Aorta (tissue), 5 donors: ENCODE measurements at regions not wholly inside any gene's neighbourhood (a gene's known extent, or its start where the extent isn't known, plus 50 kb on each side); places are given as distances from the start of the nearest gene placed in this dataset.

Experiments
- ATAC-seq: fragments of 200-7000 bp; cut with Tn5 transposase; one replicate; pipeline ENCODE4 v1.9.1; 2022; ENCODE audit warnings: moderate library complexity; ENCODE audit not compliant: low FRiP score
- DNase-seq, 2 donors: peaks; one replicate each; pipeline ENCODE4 v3.0.0-alpha.2; 2020
- H3K27ac ChIP-seq, 2 donors: one replicate each; pipeline ENCODE4 v1.5.1; 2013; ENCODE audit warnings: low read length in 2 of 2, mild to moderate bottlenecking in 2 of 2, moderate library complexity in 2 of 2, control low read depth in 1 of 2, inconsistent platforms in 1 of 2, low read depth in 1 of 2
- H3K27me3 ChIP-seq, 2 donors: one replicate each; pipeline ENCODE4 v1.6.1; 2013; ENCODE audit warnings: control low read depth in 1 of 2, low read length in 1 of 2, mild to moderate bottlenecking in 1 of 2, moderate library complexity in 1 of 2; ENCODE audit not compliant: insufficient read depth in 2 of 2, control insufficient read depth in 1 of 2
- H3K36me3 ChIP-seq, 2 donors: one replicate each; pipeline ENCODE4 v1.6.1; 2013; ENCODE audit warnings: control low read depth in 1 of 2, low read length in 1 of 2, mild to moderate bottlenecking in 1 of 2; ENCODE audit not compliant: insufficient read depth in 2 of 2, control insufficient read depth in 1 of 2
- H3K4me1 ChIP-seq, 2 donors: one replicate each; pipeline ENCODE4 v1.6.1; 2013; ENCODE audit warnings: low read length in 2 of 2, control low read depth in 1 of 2, mild to moderate bottlenecking in 1 of 2, moderate library complexity in 1 of 2; ENCODE audit not compliant: insufficient read depth in 2 of 2, control insufficient read depth in 1 of 2
- H3K4me3 ChIP-seq, 2 donors: one replicate each; pipeline ENCODE4 v1.5.1; 2013; ENCODE audit warnings: low read length in 2 of 2, control low read depth in 1 of 2, mild to moderate bottlenecking in 1 of 2
- H3K9me3 ChIP-seq: one replicate; pipeline ENCODE4 v1.6.1; 2013; ENCODE audit warnings: mild to moderate bottlenecking, low read length; ENCODE audit not compliant: control insufficient read depth
- WGBS, 2 donors: extraction: QIAGEN DNeasy Blood & Tissue Kit; methylation state at CpG; one replicate each; pipeline ENCODE4 v1.1.7; 2013; 5-methylcytosine and 5-hydroxymethylcytosine counted together
- intact Hi-C, 2 donors: fragments of 100-400 bp; cut with DNase I; formaldehyde crosslinking; loops; one replicate each; pipeline versions ENCODE4 v1.14.2 to v1.15.0; 2022
- donor health status: healthy with polysubstance abuse.
- donor health status: Bipolar disorder and iron deficiency.
- donor health status: DM: no; HTN: no; CAD: no.
- donor health status: DM: no; HTN: no; CAD: no.
- donor health status: DM: yes; HTN: yes; CAD: no.

GRCh38 chr1:193434319-193434718, 247.9 kb upstream of the B3GALT2 start:
- no peak for DNase-seq

GRCh38 chr1:193433599-193433998, 247.2 kb upstream of the B3GALT2 start:
- peaks cover 6% of the 10 kb centered on the region for H3K9me3 ChIP-seq
- 94 to 100% methylated on average over 1 of the region's 1 CpG for WGBS, 2 donors
- H3K27me3 ChIP-seq = no peaks in the 10 kb centered on the region
- ATAC-seq (no peak), DNase-seq (no peak)
- H3K4me3 ChIP-seq = no peak overlapping the region
- no peak overlapping the region for H3K27ac ChIP-seq
- intact Hi-C loops = no loop called here
- no peaks in the 10 kb centered on the region for H3K36me3 ChIP-seq
- no peaks in the 10 kb centered on the region for H3K4me1 ChIP-seq

More at GRCh38 chr1:193434319-193434718, 247.9 kb upstream of the B3GALT2 start:
- no peak for ATAC-seq
- Histone ChIP-seq H3K27ac (no peak overlapping the region), H3K9me3 (peaks cover 6% of the 10 kb centered on the region), H3K4me3 (no peak overlapping the region), H3K4me1 (no peaks in the 10 kb centered on the region), H3K36me3 (no peaks in the 10 kb centered on the region), H3K27me3 (no peaks in the 10 kb centered on the region)
- WGBS, 2 donors = 60 to 63% methylated on average over 1 of the region's 1 CpG
- intact Hi-C loops = no loop called here

- no peak for DNase-seq
- H3K9me3 ChIP-seq = peaks cover 6% of the 10 kb centered on the region
- H3K27ac ChIP-seq = no peak overlapping the region
- WGBS, 2 donors = 95 to 98% methylated on average over 3 of the region's 3 CpGs
- intact Hi-C loops = no loop called here
- no peak for ATAC-seq
- H3K4me1 ChIP-seq = no peaks in the 10 kb centered on the region
- no peaks in the 10 kb centered on the region for H3K36me3 ChIP-seq
- H3K4me3 ChIP-seq = no peak overlapping the region
- H3K27me3 ChIP-seq = no peaks in the 10 kb centered on the region
Measured at GRCh38 chr1:193432979-193433587, 246.7 kb upstream of the B3GALT2 start.

- intact Hi-C loops = no loop called here
- H3K36me3 ChIP-seq = no peaks in the 10 kb centered on the region
- ATAC-seq (no peak), DNase-seq (no peak)
- H3K4me1 ChIP-seq = no peaks in the 10 kb centered on the region
- peaks cover 6% of the 10 kb centered on the region for H3K9me3 ChIP-seq
- 56 to 57% methylated on average over 2 of the region's 2 CpGs for WGBS, 2 donors
- H3K27me3 ChIP-seq = no peaks in the 10 kb centered on the region
- H3K27ac ChIP-seq = no peak overlapping the region
- no peak overlapping the region for H3K4me3 ChIP-seq
Measured at GRCh38 chr1:193431265-193431977, 245.0 kb upstream of the B3GALT2 start.

DNA sequence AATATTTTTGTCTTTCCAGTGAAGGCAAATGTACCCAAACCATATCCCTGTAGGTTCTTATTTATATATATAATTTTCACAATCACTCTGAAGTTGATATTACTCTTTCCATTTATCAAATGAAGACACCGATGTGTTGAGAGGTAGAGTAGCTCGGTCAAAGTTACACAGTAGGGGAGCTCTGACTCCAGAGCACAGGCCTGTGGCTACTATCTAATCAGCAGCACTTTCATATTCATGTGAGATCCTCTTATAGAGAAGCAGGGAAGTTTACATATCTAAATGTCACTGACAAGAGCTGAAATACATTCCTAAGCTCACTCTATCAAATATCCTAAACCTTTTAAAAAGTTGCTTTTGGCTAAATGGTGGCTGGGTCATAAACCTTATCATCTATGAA, 241.1 kb upstream of the B3GALT2 start:
- H3K4me1 ChIP-seq = no peaks in the 10 kb centered on the region
- WGBS, 2 donors = 84 to 89% methylated on average over 2 of the region's 2 CpGs
- intact Hi-C loops = no loop called here

DNA sequence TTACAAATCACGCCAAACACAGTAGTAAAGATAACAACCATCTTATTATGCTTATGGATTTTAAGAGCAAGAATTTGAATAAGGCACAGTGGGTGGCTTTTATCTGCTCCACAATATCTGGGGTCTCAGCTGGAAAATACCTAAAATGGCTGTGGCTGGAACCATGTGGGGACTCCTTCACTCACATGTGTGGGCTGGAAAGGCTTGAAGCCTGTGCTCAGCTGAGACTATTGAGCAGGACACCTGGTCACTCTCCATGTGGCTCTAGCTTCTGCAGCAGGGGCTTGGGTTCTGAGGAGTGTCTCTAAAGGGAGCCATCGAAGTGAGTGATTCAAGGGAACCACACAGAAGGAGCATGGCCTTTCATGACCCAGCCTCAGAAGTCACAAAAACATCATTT, 239.6 kb upstream of the B3GALT2 start:
- Histone ChIP-seq H3K9me3 (no peaks in the 10 kb centered on the region), H3K4me1 (no peaks in the 10 kb centered on the region), H3K4me3 (no peak overlapping the region), H3K36me3 (peaks cover 0 to 2% of the 10 kb centered on the region in 2 donors), H3K27ac (no peak overlapping the region), H3K27me3 (no peaks in the 10 kb centered on the region)
- DNase-seq (no peak), ATAC-seq (peak; percentile 19)
- WGBS, 2 donors = 74 to 94% methylated on average over 2 of the region's 2 CpGs
- intact Hi-C loops = no loop called here

More for the DNA sequence above, 241.1 kb upstream of the B3GALT2 start:
- ATAC-seq = no peak
- Histone ChIP-seq H3K4me3 (no peak overlapping the region), H3K9me3 (peaks cover 1% of the 10 kb centered on the region), H3K36me3 (peaks cover 0 to 2% of the 10 kb centered on the region in 2 donors), H3K27ac (no peak overlapping the region), H3K27me3 (no peaks in the 10 kb centered on the region)
- no peak for DNase-seq

DNA sequence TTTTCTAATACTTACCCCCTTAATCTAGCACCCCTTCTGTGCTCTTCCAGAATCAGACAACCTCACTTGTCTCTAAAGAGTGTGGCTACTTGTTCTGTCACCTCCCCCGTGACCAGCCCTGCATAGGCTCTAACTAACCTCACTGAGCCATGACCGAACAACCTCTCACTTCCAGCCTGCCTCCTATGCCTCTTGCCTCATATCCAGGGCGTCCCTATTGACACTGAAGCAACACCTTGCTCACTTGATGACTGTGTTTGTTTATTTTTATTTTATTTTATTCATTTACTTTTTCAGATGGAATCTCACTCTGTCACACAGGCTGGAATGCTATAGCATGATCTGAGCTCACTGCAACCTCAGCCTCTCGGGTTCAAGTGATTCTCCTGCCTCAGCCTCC, 235.1 kb upstream of the B3GALT2 start:
- ATAC-seq = no peak
- H3K27me3 ChIP-seq = no peaks in the 10 kb centered on the region
- H3K27ac ChIP-seq = no peak overlapping the region
- no peaks in the 10 kb centered on the region for H3K4me1 ChIP-seq
- peaks cover 0 to 2% of the 10 kb centered on the region in 2 donors for H3K36me3 ChIP-seq
- H3K4me3 ChIP-seq = no peak overlapping the region
- H3K9me3 ChIP-seq = no peaks in the 10 kb centered on the region
- intact Hi-C loops = no loop called here
- WGBS, 2 donors = 95% methylated on average over 4 of the region's 4 CpGs
- no peak for DNase-seq

DNA sequence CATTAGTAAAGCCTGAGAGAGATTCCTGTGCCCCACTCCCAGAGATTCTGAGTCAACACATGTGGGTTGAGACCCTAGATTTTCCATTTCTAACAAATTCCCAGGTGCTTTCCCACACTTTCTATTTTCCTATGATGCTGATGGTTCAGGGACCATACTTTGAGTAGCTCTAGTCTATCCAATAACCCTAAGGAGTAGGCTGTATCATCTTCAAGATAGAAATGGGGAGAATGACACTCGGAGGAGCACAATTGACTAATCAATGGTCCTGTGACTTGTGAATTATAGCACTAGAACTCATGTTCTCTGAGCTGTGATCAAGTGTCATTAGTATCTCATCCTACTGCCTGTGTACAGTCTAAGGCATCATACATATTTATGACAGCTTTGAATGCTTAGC, 232.9 kb upstream of the B3GALT2 start:
- no peak for ATAC-seq
- H3K27me3 ChIP-seq = no peaks in the 10 kb centered on the region
- H3K4me3 ChIP-seq = no peak overlapping the region
- H3K4me1 ChIP-seq = no peaks in the 10 kb centered on the region
- H3K36me3 ChIP-seq = no peaks in the 10 kb centered on the region
- intact Hi-C loops = no loop called here
- H3K9me3 ChIP-seq = no peaks in the 10 kb centered on the region
- 90 to 96% methylated on average over 1 of the region's 1 CpG for WGBS, 2 donors
- DNase-seq = no peak
- no peak overlapping the region for H3K27ac ChIP-seq

DNA sequence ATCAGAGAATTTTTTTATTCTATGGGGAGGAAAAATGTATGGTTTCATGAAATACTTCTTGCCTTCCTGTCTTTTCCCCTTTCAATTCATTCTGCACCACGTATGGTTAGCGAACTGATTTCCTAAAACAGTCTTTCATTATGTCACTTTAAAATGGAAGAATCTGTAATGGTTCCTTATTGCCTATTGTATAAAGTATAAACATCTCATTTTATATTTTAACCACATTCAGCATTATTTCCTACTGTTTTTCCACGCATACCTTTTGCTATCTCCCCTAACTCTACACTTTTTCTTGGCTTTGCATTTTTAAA, 232.3 kb upstream of the B3GALT2 start:
- ATAC-seq (no peak), DNase-seq (no peak)
- no peaks in the 10 kb centered on the region for H3K9me3 ChIP-seq
- no peaks in the 10 kb centered on the region for H3K4me1 ChIP-seq
- 44 to 45% methylated on average over 3 of the region's 3 CpGs for WGBS, 2 donors
- intact Hi-C loops = no loop called here
- peak overlapping the region; percentile 58 to 64 for H3K4me3 ChIP-seq
- H3K27me3 ChIP-seq = no peaks in the 10 kb centered on the region
- H3K36me3 ChIP-seq = no peaks in the 10 kb centered on the region
- H3K27ac ChIP-seq = no peak overlapping the region
